ENCODE measurements at regions not wholly inside any gene's neighbourhood (a gene's known extent, or its start where the extent isn't known, plus 50 kb on each side); places are given as distances from the start of the nearest gene placed in this dataset.
A peak's percentile ranks its signal among the peaks of the same experiment; 100 is the strongest.

GRCh38 chr6:141337191-141337590, 795.5 kb upstream of the GJE1 start:
- Histone ChIP-seq H3K27ac (no peak overlapping the region), H3K9me3 (replicated peaks in 1 of 3) (no peaks in the 10 kb centered on the region), H3K4me1 (replicated peaks in 1 of 2) (no peaks in the 10 kb centered on the region), H3K27me3 (no peaks in the 10 kb centered on the region), H3K36me3 (replicated peaks in 1 of 2) (no peaks in the 10 kb centered on the region), H3K4me3 (no peak overlapping the region)
- intact Hi-C loops (cut with DNase I) = no loop called here
- DNase-seq = no peak
- no peak for TF ChIP-seq POLR2A (IDR thresholded peaks at IDR 0.05)
- TF ChIP-seq CTCF (IDR thresholded peaks at IDR 0.05) = no peak
- WGBS, 4 donors = 55 to 77% (median 69%) methylated on average over 2 of the region's 2 CpGs

- 69 to 77% (median 75%) methylated on average over 4 of the region's 4 CpGs for WGBS, 4 donors
- Histone ChIP-seq H3K36me3 (replicated peaks in 1 of 2) (no peaks in the 10 kb centered on the region), H3K4me3 (no peak overlapping the region), H3K27ac (no peak overlapping the region), H3K4me1 (replicated peaks in 1 of 2) (no peaks in the 10 kb centered on the region), H3K27me3 (no peaks in the 10 kb centered on the region), H3K9me3 (replicated peaks in 1 of 3) (no peaks in the 10 kb centered on the region)
- intact Hi-C loops (cut with DNase I) = no loop called here
- no peak for TF ChIP-seq CTCF (IDR thresholded peaks at IDR 0.05)
- no peak for TF ChIP-seq POLR2A (IDR thresholded peaks at IDR 0.05)
- DNase-seq = no peak
These were observed 797.0 kb upstream of the GJE1 start for GRCh38 chr6:141335477-141336273.

- Histone ChIP-seq H3K27me3 (no peaks in the 10 kb centered on the region), H3K4me3 (peak overlapping the region in 1 of 4 donors; percentile 22), H3K36me3 (replicated peaks in 1 of 2) (no peaks in the 10 kb centered on the region), H3K27ac (no peak overlapping the region), H3K9me3 (replicated peaks in 1 of 3) (peaks cover 0 to 6% (median 0%) of the 10 kb centered on the region in 3 donors), H3K4me1 (replicated peaks in 1 of 2) (no peaks in the 10 kb centered on the region)
- intact Hi-C loops (cut with DNase I) = no loop called here
- TF ChIP-seq POLR2A (IDR thresholded peaks at IDR 0.05) (no peak), CTCF (IDR thresholded peaks at IDR 0.05) (no peak)
- DNase-seq = no peak
These were observed 805.8 kb upstream of the GJE1 start for GRCh38 chr6:141326925-141327324.

GRCh38 chr6:141326426-141326825, 806.3 kb upstream of the GJE1 start:
- Histone ChIP-seq H3K4me1 (replicated peaks in 1 of 2) (no peaks in the 10 kb centered on the region), H3K4me3 (peak overlapping the region in 1 of 4 donors; percentile 22), H3K9me3 (replicated peaks in 1 of 3) (peaks cover 0 to 6% (median 0%) of the 10 kb centered on the region in 3 donors), H3K27ac (no peak overlapping the region), H3K27me3 (no peaks in the 10 kb centered on the region), H3K36me3 (replicated peaks in 1 of 2) (no peaks in the 10 kb centered on the region)
- TF ChIP-seq POLR2A (IDR thresholded peaks at IDR 0.05) (no peak), CTCF (IDR thresholded peaks at IDR 0.05) (no peak)
- peak in 3 of 7 donors; percentile 19 to 60 (median 21) for DNase-seq
- intact Hi-C loops (cut with DNase I) = no loop called here
- WGBS, 4 donors = 48 to 59% (median 56%) methylated on average over 5 of the region's 5 CpGs
